BJ (cell line): ENCODE measurements at regions not wholly inside any gene's neighbourhood (a gene's known extent, or its start where the extent isn't known, plus 50 kb on each side); places are given as distances from the start of the nearest gene placed in this dataset.

Experiments used
- CTCF ChIA-PET: fragments of 350-600 bp; formaldehyde crosslinking; extraction: SDS; loops from one replicate; lab custom pipeline; 2021; ENCODE audit warnings: antibody characterized with exemption, inconsistent platforms; lab: Yijun Ruan, JAX
- POLR2A ChIA-PET: fragments of 300-600 bp; sonication (Branson Sonifier 250); formaldehyde crosslinking; extraction: SDS; loops from one replicate; lab custom pipeline; 2021; ENCODE audit warnings: antibody characterized with exemption; lab: Charles Lee
- DNase-seq: peaks from one replicate; pipeline ENCODE4 v3.0.0-alpha.2; 2011; ENCODE audit warnings: low read depth
- H3K27me3 ChIP-seq: 2 replicates; pipeline ENCODE4 v1.6.0; 2011; ENCODE audit warnings: low read length; ENCODE audit not compliant: control insufficient read depth, insufficient read depth
- H3K36me3 ChIP-seq: 2 replicates; pipeline ENCODE4 v1.5.1; 2011; ENCODE audit warnings: low read length; ENCODE audit not compliant: control insufficient read depth, insufficient read depth
- H3K4me3 ChIP-seq: 2 replicates; pipeline ENCODE4 v1.5.1; 2011; ENCODE audit warnings: low read depth, mild to moderate bottlenecking, control low read depth, low read length
- TF ChIP-seq, protein P1 (sequence below): IDR thresholded peaks from 2 replicates; pipeline ENCODE4 v1.5.1; 2011; ENCODE audit warnings: low read depth, mild to moderate bottlenecking, control low read depth, inconsistent platforms, low read length, moderate library complexity; ENCODE audit not compliant: insufficient read depth

DNA sequence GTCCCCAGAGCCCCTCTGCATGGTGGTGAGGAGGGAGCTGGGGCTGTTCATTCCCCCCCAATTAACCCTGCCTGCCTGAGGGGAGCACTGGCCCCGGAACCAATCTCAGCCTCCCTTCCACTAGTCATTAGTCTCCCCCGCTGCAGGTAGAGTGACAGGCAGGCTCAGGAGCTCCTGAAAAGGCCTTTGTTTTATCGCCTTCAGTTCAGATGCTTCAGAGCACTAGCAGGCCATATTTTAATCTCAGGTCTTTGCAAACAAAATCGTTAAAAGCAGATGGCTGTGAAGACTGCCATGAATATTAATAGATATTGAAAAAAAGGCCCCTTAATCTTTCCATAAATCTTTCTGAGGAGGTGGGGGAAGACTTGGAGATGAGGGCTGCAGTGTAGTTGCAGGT, 250.7 kb downstream of the RPS24 start:
- ChIA-PET CTCF (interaction anchor here (0.8 kb wide), 1 partner anchor 75 kb away, joined by 3 read pairs; no protein-coding TSS in a partner anchor), POLR2A (no interaction called here)
- H3K4me3 ChIP-seq, result no peak overlapping the region
- DNase-seq, result no peak
- H3K27me3 ChIP-seq, result no peaks in the 10 kb centered on the region
- H3K36me3 ChIP-seq, result no peaks in the 10 kb centered on the region
- TF ChIP-seq, protein P1, sequence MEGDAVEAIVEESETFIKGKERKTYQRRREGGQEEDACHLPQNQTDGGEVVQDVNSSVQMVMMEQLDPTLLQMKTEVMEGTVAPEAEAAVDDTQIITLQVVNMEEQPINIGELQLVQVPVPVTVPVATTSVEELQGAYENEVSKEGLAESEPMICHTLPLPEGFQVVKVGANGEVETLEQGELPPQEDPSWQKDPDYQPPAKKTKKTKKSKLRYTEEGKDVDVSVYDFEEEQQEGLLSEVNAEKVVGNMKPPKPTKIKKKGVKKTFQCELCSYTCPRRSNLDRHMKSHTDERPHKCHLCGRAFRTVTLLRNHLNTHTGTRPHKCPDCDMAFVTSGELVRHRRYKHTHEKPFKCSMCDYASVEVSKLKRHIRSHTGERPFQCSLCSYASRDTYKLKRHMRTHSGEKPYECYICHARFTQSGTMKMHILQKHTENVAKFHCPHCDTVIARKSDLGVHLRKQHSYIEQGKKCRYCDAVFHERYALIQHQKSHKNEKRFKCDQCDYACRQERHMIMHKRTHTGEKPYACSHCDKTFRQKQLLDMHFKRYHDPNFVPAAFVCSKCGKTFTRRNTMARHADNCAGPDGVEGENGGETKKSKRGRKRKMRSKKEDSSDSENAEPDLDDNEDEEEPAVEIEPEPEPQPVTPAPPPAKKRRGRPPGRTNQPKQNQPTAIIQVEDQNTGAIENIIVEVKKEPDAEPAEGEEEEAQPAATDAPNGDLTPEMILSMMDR, result no peak

DNA sequence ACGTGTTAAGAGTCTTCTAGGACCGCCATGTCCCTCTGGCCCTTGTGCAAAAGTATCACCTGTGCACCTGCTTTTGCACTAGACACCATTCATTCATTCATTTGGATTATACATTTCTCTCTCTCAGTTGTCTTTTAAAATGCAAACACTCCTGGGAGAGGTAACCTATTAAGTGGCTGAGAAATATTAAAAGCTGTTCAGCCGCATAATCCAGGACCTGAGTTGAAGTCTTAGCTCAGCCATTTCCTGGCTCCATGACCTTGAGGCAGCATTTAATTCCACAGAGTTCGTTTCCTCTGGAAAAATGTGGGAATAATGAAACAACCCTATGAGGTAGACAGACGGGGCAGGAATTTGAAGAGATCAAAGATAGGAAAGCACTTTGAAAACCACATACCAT, 251.6 kb downstream of the RPS24 start:
- Histone ChIP-seq H3K27me3 (no peaks in the 10 kb centered on the region), H3K36me3 (no peaks in the 10 kb centered on the region), H3K4me3 (no peak overlapping the region)
- POLR2A ChIA-PET, result no interaction called here
- no peak for DNase-seq
- TF ChIP-seq, protein P1, result no peak
- CTCF ChIA-PET, result no interaction called here

- H3K4me3 ChIP-seq, result no peak overlapping the region
- H3K36me3 ChIP-seq, result no peaks in the 10 kb centered on the region
- ChIA-PET CTCF (no interaction called here), POLR2A (no interaction called here)
- DNase-seq, result no peak
- no peaks in the 10 kb centered on the region for H3K27me3 ChIP-seq
- TF ChIP-seq, protein P1, result no peak
These were observed 252.5 kb downstream of the RPS24 start for GRCh38 chr10:78286186-78286585.

GRCh38 chr10:78286668-78287067, 253.0 kb downstream of the RPS24 start:
- ChIA-PET CTCF (no interaction called here), POLR2A (no interaction called here)
- H3K27me3 ChIP-seq, result no peaks in the 10 kb centered on the region
- no peaks in the 10 kb centered on the region for H3K36me3 ChIP-seq
- TF ChIP-seq, protein P1, result no peak
- H3K4me3 ChIP-seq, result no peak overlapping the region
- DNase-seq, result no peak

DNA sequence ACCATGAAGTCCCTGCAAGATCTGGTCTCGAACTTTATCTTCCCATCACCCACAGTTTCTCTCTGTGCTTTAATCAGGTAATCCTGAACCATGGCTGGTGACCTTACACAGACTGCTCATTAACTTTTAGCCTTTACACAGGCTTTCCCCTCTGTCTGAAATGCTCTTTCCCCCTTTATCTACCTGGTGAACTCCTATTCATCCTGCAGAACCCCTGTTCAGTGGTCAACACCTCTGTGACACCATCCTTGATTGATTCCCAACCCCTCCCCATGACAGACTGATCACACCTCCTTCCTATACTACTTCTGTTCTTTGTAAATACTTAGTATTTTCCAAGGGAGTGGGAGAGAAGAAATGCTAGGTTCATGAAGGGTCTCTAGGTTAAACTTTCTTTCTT, 254.0 kb downstream of the RPS24 start:
- no peaks in the 10 kb centered on the region for H3K36me3 ChIP-seq
- CTCF ChIA-PET, result no interaction called here
- DNase-seq, result no peak

More for the DNA sequence above, 254.0 kb downstream of the RPS24 start:
- H3K4me3 ChIP-seq, result no peak overlapping the region
- H3K27me3 ChIP-seq, result no peaks in the 10 kb centered on the region
- POLR2A ChIA-PET, result no interaction called here
- TF ChIP-seq, protein P1, result no peak
